Femur (tissue), 1 donor: ENCODE measurements at regions not wholly inside any gene's neighbourhood (a gene's known extent, or its start where the extent isn't known, plus 50 kb on each side); places are given as distances from the start of the nearest gene placed in this dataset.
A peak's percentile ranks its signal among the peaks of the same experiment; 100 is the strongest.
"Not testable (repeated sequence)": the region's sequence is repeated elsewhere in the genome, so short reads cannot be mapped to it uniquely, and the experiment has no call there.

Experiments
- DNase-seq: peaks from one replicate; pipeline ENCODE4 v3.0.0-alpha.2; 2017

DNA sequence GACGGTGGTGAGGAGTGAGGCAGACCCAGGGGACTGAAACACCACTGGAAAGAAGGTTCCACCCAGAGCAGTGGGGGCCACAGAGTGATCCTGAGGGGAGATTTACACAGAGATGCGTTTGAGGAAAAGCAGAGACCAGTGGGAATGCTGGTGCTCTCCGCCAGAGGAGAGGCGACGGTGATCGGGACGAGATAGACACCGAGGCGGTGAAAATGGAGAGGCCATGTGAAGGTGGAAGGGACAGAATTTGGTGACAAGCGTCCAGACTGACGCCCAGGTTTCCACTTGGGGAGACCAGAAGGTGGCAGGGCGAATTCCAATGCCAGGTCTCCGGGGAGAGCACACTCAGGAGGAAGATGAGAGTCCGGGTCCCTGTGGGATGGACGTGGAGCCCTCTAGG lies 374.8 kb downstream of the CNTNAP3B start:
- DNase-seq: not testable (repeated sequence)

DNA sequence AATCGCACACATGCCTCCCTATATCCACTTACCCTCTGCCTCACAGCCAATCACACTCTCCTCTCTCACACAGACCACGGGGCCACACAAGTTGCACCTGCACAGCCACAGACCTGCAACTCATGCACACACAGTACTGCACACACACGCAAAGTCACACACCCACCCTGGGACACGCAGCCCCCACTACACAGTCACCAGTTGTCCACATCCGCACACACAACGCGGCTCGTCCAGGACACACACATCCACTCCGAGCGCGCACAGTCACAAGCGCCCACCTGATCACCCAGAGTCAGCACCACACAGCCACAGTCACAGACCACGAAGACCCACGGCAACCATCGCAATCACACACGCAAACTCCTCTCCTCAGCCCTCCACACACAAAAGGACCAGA lies 387.3 kb downstream of the CNTNAP3B start:
- not testable (repeated sequence) for DNase-seq

DNA sequence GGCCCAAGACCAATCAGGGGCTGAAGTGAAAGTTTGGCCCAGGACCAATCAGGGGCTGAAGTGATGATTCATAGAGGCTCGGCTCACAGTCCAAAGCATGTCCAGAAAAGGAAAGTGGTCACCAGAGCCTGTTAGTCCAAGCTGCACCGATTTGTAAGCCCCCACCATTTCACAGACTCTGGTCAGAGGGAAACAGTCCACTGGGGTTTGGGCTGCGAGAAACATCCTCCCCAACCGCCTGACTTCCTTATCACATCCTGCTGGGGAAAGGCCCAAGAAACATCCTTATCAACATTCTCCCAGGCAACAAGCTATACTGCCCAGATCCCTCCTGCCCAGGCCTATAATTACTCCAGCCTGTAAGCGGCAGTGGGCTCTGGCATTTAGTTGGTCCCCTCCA lies 388.1 kb downstream of the CNTNAP3B start:
- not testable (repeated sequence) for DNase-seq

DNA sequence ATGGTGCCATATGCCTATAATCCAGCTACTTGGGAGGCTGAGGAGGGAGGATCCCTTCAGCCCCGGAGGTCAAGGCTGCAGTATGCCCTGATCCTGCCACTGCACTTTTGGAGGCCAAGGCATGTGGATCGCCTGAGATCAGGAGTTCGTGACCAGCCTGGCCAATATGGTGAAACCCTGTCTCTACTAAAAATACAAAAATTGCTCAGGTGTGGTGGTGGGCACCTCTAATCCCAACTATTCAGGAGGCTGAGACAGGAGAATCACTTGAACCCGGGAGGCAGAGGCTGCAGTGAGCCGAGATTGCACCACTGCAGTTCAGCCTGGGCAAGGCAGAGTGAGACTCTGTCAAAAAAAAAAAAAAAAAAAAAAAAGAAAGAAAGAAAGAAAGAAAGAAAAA lies 390.5 kb downstream of the CNTNAP3B start:
- DNase-seq: not testable (repeated sequence)

DNA sequence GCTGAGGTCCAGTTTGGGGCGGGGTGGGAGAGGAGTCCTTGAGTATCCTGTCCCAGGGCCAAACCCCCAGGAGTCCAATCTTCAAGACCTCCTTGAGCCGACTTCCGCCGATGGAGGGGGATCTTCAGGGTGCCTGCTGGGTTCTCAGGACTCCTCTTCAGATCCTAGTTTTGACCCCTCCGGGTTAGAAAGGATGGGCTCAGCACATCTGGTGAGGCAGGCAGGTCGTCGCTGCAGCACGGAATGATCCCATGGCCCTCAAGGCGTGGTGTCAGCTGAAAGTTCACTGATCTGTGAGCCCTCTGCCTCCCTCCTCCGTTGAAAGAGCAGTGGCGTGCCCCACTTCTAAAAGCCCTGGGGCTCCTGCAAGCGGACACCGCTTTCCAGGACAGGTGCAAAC lies 430.0 kb downstream of the CNTNAP3B start:
- DNase-seq: not testable (repeated sequence)

DNA sequence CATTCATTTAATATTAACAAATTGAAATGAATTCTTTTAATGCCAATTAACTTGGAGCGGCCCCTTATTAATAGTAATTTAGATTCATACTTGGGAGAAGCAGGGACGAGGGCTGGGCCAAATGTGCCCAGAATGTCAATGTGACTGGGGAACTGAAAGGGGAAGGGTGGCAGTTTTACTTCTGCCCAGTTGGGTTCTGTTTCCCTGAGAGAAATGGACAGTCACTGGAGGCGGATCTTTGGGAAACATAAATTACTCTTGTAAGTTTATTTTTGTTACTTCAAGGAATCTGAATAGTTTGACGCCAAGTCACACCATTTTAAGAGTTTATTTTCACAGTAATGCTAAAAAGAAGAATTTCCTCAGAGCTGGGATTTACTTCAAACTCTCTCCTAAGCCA lies 432.1 kb downstream of the CNTNAP3B start:
- DNase-seq: not testable (repeated sequence)

DNA sequence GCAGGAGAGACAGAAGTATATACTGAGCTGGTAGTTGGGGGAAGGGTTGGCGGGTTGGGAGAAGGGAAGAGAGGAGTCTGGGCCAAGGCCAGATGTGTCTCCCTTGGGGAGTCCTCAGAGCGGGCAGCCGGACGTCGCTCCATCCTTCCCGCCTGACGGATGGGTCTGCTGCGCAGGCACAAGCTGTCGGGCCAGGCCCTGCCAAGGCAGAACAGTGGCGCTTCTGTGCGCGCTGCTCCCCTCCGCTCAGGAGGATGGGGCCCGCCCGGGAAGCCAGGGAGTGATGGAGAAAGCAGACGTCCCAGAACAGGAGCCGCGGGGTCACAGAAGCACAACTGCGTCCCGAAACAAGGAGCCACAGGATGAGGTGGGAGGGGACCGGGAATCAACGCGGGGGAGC lies 449.9 kb downstream of the CNTNAP3B start:
- not testable (repeated sequence) for DNase-seq

DNA sequence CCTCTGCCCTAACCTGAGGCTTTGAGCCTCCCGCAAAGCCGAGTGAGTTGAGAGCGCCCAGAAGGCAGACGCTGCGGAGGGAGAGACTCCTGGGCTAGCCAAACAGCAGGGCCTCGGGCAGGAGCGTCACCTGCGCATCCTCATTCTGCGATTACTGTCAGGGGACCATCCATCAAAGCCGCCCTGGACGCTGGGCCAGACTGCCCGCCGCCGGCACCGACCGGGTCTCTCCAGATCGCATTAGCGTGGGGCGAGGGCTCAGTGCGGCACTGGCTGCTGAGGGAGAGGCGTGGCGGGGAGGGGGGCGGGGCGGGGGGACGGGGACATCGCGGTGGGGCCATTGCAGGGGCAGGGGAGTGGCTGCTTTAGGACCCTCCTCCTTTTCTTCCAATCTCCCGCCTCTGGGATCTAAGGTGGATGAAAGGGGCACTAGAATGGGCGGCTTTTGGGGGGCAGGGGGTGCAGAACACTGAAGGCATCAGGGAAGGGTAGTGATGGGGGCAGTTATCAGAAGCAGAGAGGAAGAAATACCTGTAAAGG lies 465.7 kb downstream of the CNTNAP3B start:
- peak; percentile 14 for DNase-seq

DNA sequence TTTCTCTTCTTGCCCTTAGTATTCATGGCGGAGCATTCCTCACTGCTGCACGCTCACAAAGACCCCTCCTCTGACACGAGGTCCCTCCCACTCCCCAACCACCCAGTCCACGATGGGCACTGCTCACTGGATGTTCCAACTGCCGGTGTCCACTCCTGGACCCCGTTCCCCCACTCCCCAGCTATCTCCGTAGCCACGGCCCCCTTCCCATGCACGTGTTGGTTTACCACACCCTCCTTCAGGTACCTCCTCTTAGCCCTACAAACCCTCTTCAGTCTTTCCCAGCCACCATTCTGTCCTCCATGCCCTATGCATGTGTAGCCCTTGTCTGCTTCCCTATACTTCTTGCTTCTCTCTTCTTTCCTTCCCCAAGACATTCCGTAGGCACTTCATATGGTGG lies 469.6 kb upstream of the ZNG1F start:
- not testable (repeated sequence) for DNase-seq

DNA sequence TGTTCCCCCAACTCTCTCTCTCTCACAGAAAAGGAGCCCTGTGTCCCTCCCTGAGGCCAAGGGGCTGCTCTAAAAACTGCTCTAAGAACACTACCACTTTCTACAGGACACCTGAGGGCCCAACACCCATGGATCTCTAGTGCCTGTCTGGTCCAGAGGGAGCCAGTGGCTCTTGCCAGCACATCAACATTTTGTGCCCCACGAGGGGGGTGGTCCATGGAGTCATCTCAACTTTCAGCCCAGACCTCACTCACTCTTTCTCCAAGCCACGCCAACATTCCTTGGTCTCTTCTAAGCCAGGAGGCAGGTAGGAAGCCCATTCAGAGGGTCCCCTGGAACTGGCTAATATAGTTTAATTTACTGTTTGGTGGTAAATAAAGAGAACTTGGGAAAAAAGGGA lies 469.0 kb upstream of the ZNG1F start:
- DNase-seq: not testable (repeated sequence)

DNA sequence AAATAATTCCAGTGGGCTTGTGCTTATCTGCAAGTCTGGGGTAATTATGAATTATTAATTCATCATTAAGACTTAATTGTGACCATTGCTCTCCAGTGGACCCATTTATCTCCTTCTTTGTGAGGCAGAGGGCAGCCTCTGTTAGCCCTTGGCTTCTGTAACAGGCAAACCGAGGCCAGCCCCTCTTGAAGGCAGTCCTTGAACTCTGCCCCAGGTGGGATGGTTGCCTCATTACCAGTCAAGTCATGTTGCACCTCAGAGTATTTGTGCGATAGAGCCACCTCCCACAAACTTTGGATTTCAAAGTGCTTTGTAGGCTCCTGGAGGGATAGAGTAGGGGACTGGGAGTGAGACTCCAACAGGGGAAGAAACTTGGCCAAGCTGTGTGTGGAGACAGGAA lies 468.0 kb upstream of the ZNG1F start:
- DNase-seq: not testable (repeated sequence)

DNA sequence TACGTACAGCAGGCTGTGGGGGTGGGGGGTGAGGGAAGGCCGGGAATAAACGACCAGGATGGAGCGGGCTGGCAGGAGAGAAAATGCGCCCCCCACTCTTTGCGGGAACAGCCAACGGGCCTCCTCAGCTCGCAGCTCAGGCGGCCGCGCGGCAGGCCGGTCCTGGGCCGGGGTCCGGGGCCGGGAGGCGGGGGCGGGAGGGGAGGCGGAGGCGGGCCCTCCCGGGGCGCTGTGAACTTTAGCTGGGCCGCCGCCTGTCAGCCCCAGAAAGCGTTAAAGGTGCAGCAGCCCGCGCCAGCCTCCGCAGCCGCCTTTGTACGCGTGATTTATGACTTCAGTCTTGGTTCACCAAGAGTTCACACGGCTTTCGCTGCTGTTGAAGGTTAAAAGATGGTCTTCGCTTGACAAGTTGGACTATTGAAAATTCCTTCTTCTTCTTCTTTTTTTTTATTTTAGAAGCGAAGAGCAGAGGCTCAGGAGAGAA lies 466.0 kb upstream of the ZNG1F start:
- peak; percentile 31 for DNase-seq

DNA sequence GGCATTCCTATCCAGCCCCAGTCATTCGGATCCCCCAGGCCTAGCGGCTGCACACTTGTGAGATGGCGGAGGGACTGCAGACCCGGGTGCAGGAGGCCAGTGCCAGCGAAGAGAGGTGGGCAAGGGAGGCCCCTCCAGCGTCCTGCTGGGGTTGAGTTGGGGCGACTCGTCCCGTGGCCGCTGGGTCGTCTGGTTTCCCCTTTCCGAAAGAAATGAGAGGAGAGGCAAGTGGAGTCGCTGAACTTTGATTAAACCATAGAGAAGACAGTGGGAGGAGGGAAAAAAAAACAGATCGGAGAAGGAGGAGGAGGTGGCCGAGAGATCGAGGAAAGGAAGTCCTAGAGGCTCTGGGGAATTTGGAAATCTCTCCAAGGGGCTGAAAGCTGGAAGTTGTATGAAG lies 465.2 kb upstream of the ZNG1F start:
- DNase-seq: peak; percentile 5

DNA sequence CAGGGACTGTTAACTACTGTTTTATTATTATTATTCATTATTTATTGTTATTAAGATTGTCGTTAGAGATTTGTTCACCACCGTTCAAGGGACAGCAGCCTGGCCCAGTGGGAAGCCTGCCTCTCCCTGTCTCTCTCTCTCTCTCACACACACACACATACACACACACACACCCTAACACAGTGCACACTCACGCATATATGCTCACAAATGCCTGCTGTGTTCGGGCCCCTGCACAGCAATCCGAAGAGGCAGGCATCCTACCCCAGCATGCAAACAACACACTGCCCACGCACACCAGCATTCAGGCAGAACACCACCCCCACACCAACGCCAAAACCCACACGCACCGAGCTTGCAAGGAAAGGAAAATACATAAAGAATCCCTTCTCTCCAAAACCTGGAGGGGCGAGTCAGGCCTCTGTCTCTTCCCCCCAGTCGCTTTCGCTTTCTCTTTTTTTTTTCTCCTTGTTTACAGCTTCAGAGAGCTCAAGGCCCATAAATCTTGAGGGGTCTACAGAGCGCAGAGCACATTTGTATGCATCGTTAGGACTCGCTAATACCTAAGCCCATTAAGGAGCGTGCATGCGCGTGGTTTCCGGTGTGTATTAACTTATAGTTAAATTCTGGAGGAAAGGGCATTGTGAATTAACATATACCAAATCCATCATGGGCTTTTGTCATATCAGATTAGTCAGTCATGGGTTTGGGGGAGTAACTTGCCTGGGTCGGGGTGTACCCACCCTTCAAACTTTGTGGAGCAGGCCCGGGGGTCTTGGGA lies 464.6 kb upstream of the ZNG1F start:
- DNase-seq: not testable (repeated sequence)

DNA sequence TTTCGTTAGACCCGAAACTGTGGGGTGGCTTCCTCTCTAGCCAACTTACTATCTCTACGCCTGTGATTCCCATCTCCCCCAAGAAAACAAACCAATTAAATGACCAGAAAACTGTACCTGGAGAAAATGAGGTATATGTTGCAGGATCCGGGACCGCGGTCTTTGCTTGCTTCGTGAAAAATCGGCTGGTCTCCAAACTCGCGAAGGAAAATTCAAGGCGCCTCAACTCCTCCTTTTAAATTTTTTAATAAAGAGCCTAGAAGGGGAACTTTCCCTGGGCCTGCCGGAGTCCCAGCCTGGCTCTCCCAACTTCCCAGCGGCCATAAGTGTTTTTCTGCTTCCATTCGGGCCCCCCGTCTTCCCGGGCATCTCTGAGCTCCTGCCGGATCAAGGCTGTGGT lies 463.7 kb upstream of the ZNG1F start:
- not testable (repeated sequence) for DNase-seq

DNA sequence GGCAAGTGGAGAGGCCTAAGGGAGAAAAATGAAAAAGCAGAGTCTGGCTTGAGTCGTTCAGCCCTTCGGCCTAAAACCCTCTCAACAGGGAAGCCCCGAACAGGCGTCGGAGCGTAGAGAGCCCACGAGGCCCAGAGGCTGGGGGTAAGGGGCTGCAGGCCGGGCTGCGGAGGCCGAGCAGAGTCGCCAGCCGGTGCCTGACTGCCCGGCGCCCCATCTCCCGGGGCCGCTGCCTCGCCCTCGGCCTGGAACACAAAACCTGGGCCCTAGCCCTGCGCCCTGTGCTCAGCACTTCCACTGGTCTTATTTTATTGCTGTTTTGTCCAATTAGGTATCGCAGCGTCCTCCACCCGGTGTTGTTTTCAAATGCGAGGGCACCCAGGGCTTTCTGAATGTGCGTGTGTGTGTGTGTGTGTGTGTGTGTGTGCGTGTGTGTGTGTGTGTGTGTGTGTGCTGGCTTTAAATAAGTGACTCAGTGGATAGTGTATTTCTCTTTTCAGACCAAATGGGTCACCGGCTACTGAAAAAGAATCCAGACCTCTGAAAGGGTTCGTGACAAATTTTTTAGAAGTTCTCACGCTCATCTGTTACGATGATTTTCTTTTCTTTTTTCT lies 463.1 kb upstream of the ZNG1F start:
- not testable (repeated sequence) for DNase-seq

DNA sequence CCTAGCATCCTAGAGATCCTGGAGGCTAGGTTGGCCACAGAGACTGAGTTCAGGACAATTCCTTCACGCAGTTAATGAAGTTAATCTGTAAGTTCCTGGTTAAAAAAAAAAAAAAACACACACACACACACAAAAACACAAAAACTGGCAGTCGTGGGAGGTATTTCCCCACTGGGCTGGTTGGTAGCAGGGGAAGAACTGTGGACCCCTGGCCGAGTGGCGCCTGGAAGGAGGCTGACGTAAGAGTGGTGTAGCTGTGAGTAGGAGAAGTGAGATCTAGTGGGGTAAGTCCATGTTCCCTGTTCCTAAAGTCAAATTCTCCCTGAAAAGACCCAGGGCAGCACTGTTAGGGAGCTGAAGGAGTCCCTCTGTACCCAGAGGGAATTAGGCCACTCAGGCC lies 461.0 kb upstream of the ZNG1F start:
- not testable (repeated sequence) for DNase-seq

DNA sequence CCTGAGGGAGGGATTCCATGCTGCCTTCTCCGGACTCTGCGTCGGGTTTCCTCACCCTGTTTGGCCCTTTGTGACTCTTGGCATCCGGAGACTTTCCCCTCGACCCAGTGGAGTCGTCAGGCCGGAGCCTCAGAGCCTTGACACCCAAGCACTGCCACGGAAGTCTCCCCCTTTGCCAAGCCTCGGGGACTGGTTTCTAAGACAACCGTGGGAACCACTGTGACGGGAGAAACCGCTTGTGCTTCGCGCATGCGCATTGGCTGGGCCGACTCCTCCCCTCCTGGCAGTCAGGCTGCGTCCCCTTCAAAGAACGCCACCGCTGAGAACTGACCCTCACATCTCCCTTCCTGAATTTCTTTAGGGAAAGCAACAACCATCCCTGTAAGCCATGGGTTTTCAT lies 459.4 kb upstream of the ZNG1F start:
- not testable (repeated sequence) for DNase-seq

DNA sequence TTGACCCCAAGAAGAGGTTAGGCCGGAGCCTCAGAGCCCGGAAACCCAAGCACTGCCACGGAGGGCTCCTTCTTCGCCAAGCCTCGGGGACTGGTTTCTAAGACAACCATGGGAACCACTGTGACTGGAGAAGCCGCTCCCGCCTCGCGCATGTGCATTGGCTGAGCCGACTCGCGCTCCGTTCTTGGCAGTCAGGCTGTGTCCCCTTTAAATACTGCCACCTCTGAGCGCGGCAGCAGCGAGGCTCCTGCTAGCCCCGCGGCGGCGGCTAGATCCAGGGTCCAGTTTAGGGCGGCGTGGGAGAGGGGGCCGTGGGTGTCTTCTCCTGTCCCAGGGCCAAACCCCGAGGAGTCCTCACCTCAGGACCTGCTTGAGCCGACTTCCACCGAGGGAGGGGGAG lies 457.1 kb upstream of the ZNG1F start:
- peak; percentile 3 for DNase-seq

DNA sequence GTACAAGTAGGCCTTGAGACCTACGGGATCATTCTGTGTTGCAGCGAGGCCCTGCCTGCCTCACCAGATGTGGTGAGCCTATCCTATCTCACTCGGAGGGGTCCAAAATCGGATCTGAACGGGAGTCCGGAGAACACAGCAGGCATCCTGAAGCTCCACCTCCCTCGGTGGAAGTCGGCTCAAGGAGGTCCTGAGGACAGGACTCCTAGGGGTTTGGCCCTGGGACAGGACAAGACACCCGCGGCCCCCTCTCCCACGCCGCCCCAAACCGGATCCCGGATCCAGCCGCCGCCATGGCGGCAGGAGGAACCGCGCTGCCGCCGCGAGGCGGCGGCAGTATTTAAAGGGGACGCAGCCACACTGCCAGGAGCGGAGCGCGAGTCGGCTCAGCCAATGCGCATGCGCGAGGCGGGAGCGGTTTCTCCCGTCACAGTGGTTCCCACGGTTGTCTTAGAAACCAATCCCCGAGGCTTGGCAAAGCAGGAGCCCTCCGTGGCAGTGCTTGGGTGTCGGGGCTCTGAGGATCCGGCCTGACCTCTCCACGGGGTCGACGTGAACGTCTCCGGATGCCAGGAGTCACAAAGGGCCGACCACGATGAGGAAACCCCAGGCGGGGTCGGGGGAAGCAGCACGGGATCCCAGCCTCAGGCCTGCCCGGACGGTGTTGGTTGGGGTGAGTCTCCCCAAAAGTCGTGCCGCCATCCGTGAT lies 454.6 kb upstream of the ZNG1F start:
- peak; percentile 77 for DNase-seq

DNA sequence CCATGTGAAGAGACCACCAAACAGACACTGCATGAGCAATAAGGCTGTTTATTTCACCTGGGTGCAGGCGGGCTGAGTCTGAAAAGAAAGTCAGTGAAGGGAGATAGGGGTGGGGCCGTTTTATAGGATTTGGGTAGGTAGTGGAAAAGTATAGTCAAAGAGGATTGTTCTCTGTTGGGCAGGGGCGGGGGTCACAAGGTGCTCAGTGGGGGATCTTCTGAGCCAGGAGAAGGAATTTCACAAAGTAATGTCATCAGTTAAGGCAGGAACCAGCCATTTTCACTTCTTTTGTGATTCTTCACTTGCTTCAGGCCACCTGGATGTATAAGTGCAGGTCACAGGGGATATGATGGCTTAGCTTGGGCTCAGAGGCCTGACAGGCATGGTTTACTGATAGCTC lies 444.6 kb upstream of the ZNG1F start:
- not testable (repeated sequence) for DNase-seq

DNA sequence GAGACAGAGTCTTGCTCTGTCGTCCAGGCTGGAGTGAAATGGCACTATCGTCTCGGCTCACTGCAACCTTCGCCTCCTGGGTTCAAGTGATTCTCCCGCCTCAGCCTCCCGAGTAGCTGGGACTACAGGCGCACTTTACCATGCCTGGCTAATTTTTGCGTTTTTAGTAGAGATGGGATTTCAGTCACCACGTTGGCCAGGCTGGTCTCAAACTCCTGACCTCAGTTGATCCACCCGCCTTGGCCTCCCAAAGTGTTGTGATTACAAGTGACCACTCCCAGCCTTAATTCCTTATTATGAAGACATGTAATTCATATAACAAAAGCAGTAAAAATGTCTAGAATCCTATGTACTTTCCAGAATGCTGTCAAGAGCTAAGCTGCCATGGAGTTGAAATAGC lies 434.5 kb upstream of the ZNG1F start:
- DNase-seq: not testable (repeated sequence)

DNA sequence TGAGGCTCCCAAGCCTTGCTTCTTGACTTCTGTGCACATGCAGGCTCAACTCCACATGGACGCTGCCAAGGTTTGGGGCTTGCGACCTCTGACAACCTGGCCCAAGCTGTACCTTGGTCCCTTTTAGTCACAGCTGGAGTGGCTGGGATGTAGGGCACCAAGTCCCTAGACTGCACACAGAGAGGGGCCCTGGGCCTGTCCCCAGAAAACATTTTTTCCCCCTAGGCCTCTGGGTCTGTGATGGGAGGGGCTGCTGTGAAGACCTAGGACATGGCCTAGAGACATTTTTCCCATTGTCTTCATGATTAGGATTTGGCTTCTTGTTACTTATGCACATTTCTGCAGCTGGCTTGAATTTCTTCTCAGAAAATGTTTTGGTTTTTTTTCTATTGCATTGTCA lies 430.1 kb upstream of the ZNG1F start:
- not testable (repeated sequence) for DNase-seq
